Pancreas (tissue), 10 donors: ENCODE measurements at regions not wholly inside any gene's neighbourhood (a gene's known extent, or its start where the extent isn't known, plus 50 kb on each side); places are given as distances from the start of the nearest gene placed in this dataset.

Experiments used
- ATAC-seq, 4 donors: fragments of 200-7000 bp; cut with Tn5 transposase; one replicate each; pipeline versions ENCODE4 v1.8.0 to v1.9.1; 2020; ENCODE audit warnings: mild to moderate bottlenecking in 4 of 4, moderate library complexity in 4 of 4
- DNase-seq, 6 donors: peaks; one replicate each; pipeline ENCODE4 v3.0.0-alpha.2; 2020
- FAIRE-seq: peaks from 2 replicates; lab custom pipeline; 2012; peaks lifted over from hg19 to GRCh38; lab: Jason Lieb, UNC
- H3K27ac ChIP-seq, 4 donors: fragments of 200-600 bp; sonication (generic); 1 replicate in 3 of 4; 2 replicates in 1 of 4; pipeline versions ENCODE4 v1.5.0 to v1.8.0; 2020
- H3K27me3 ChIP-seq, 4 donors: fragments of 200-600 bp; one replicate each; pipeline ENCODE4 v1.8.0; 2021
- H3K36me3 ChIP-seq, 3 donors: fragments of 200-600 bp; sonication (generic) in 1 of 3; one replicate each; pipeline versions ENCODE4 v1.5.0 to v1.8.0; 2020 to 2021
- H3K4me1 ChIP-seq, 3 donors: fragments of 200-600 bp; one replicate each; pipeline ENCODE4 v1.8.0; 2021
- H3K4me3 ChIP-seq, 4 donors: fragments of 200-600 bp; sonication (generic) in 2 of 4; one replicate each; pipeline versions ENCODE4 v1.5.0 to v1.8.0; 2020 to 2021
- H3K9me3 ChIP-seq, 4 donors: fragments of 200-600 bp; one replicate each; pipeline ENCODE4 v1.8.0; 2021
- CTCF ChIP-seq, 4 donors: fragments of 200-600 bp; sonication (generic) in 3 of 4; IDR thresholded peaks; one replicate each; pipeline versions ENCODE4 v1.5.0 to v1.8.0; 2021; ENCODE audit warnings: antibody characterized with exemption in 4 of 4
- WGBS, 2 donors: extraction: QIAGEN DNeasy Blood & Tissue Kit; methylation state at CpG; one replicate each; pipeline ENCODE4 v1.1.7; 2013; 5-methylcytosine and 5-hydroxymethylcytosine counted together
- intact Hi-C, 3 donors: fragments of 100-400 bp; cut with DNase I; formaldehyde crosslinking; loops; one replicate each; pipeline versions ENCODE4 v1.11.1 to v1.14.2; 2022
- donor health status: healthy with polysubstance abuse.
- donor health status: DM: no; HTN: no; CAD: no; lungs with moderate emphysema.
- donor health status: DM: no; HTN: no; CAD: no.
- donor health status: control.
- donor health status: control.
- donor health status: Bipolar disorder and iron deficiency.
- donor health status: DM: yes; HTN: yes; CAD: no.
- donor health status: DM: no; HTN: no; CAD: no.
- donor health status: DM: no; HTN: no; CAD: no.
- donor health status: DM: yes; HTN: yes; CAD: no.

- intact Hi-C loops, result loop anchor here in 1 of 3 donors (5.0 to 10.0 kb wide), 3 partner anchors 180 to 783 kb away; partner anchors contain the start of gene MEIS1
- no peaks in the 10 kb centered on the region for H3K9me3 ChIP-seq
- no peaks in the 10 kb centered on the region for H3K27me3 ChIP-seq
- no peak for ATAC-seq
- H3K27ac ChIP-seq, result peak overlapping the region in 1 of 4 donors; percentile 90
- H3K36me3 ChIP-seq, result no peaks in the 10 kb centered on the region
- H3K4me3 ChIP-seq, result no peak overlapping the region
- no peak for TF ChIP-seq CTCF (IDR thresholded peaks at IDR 0.05)
- peaks cover 13 to 36% (median 23%) of the 10 kb centered on the region in 3 donors for H3K4me1 ChIP-seq
- FAIRE-seq, result no peak
- no peak for DNase-seq
Observed at GRCh38 chr2:67217398-67217797, 179.7 kb upstream of the ETAA1 start.

GRCh38 chr2:67218056-67218455 lies 179.1 kb upstream of the ETAA1 start:
- no peak for ATAC-seq
- TF ChIP-seq CTCF (IDR thresholded peaks at IDR 0.05), result no peak
- no peak for FAIRE-seq
- intact Hi-C loops, result loop anchor here in 1 of 3 donors (5.0 to 10.0 kb wide), 3 partner anchors 181 to 783 kb away; partner anchors contain the start of gene MEIS1
- WGBS, 2 donors, result 96 to 97% methylated on average over 2 of the region's 2 CpGs
- no peak overlapping the region for H3K27ac ChIP-seq
- no peak for DNase-seq
- H3K27me3 ChIP-seq, result no peaks in the 10 kb centered on the region
- H3K36me3 ChIP-seq, result no peaks in the 10 kb centered on the region
- no peaks in the 10 kb centered on the region for H3K9me3 ChIP-seq
- no peak overlapping the region for H3K4me3 ChIP-seq
- H3K4me1 ChIP-seq, result peaks cover 13 to 34% (median 23%) of the 10 kb centered on the region in 3 donors

GRCh38 chr2:67219651-67220050 lies 177.5 kb upstream of the ETAA1 start:
- intact Hi-C loops, result loop anchor here in 1 of 3 donors (5.0 to 10.0 kb wide), 3 partner anchors 182 to 785 kb away; partner anchors contain the start of gene MEIS1
- 41 to 53% methylated on average over 5 of the region's 5 CpGs for WGBS, 2 donors
- TF ChIP-seq CTCF (IDR thresholded peaks at IDR 0.05), result no peak

GRCh38 chr2:67221266-67221665 lies 175.9 kb upstream of the ETAA1 start:
- ATAC-seq, result no peak
- WGBS, 2 donors, result 89 to 92% methylated on average over 4 of the region's 4 CpGs
- no peak for FAIRE-seq
- TF ChIP-seq CTCF (IDR thresholded peaks at IDR 0.05), result no peak
- Histone ChIP-seq H3K4me1 (peaks cover 17 to 31% (median 18%) of the 10 kb centered on the region in 3 donors), H3K27ac (no peak overlapping the region), H3K4me3 (no peak overlapping the region), H3K36me3 (no peaks in the 10 kb centered on the region), H3K27me3 (no peaks in the 10 kb centered on the region), H3K9me3 (no peaks in the 10 kb centered on the region)
- no peak for DNase-seq
- intact Hi-C loops, result no loop called here

More at GRCh38 chr2:67219651-67220050, 177.5 kb upstream of the ETAA1 start:
- no peak for FAIRE-seq
- Histone ChIP-seq H3K9me3 (no peaks in the 10 kb centered on the region), H3K27ac (no peak overlapping the region), H3K36me3 (no peaks in the 10 kb centered on the region), H3K4me3 (no peak overlapping the region), H3K4me1 (peaks cover 15 to 36% (median 23%) of the 10 kb centered on the region in 3 donors), H3K27me3 (no peaks in the 10 kb centered on the region)
- DNase-seq, result no peak
- no peak for ATAC-seq

GRCh38 chr2:67225287-67225973 lies 171.7 kb upstream of the ETAA1 start:
- peak in 1 of 6 donors; percentile 13 for DNase-seq

More at GRCh38 chr2:67225287-67225973, 171.7 kb upstream of the ETAA1 start:
- Histone ChIP-seq H3K36me3 (no peaks in the 10 kb centered on the region), H3K4me3 (no peak overlapping the region), H3K27me3 (no peaks in the 10 kb centered on the region), H3K9me3 (no peaks in the 10 kb centered on the region), H3K27ac (peak overlapping the region in 2 of 4 donors; percentile 42 to 46), H3K4me1 (peaks cover 5 to 22% (median 14%) of the 10 kb centered on the region in 3 donors)
- FAIRE-seq (no peak), ATAC-seq (peak; percentile 74 to 89 (median 86))
- intact Hi-C loops, result no loop called here
- 42 to 48% methylated on average over 4 of the region's 4 CpGs for WGBS, 2 donors
- no peak for TF ChIP-seq CTCF (IDR thresholded peaks at IDR 0.05)
